ENCODE measurements at regions not wholly inside any gene's neighbourhood (a gene's known extent, or its start where the extent isn't known, plus 50 kb on each side); places are given as distances from the start of the nearest gene placed in this dataset.

GRCh38 chr17:77493238-77493820, 352.6 kb downstream of the SEC14L1 start:
- no peak for DNase-seq

GRCh38 chr17:77493901-77494663, 353.3 kb downstream of the SEC14L1 start:
- no peak for DNase-seq

- peak; percentile 94 for DNase-seq
Measured at GRCh38 chr17:77494664-77495435, 354.1 kb downstream of the SEC14L1 start.

- no peak for DNase-seq
Measured at GRCh38 chr17:77495575-77495974, 354.8 kb downstream of the SEC14L1 start.

GRCh38 chr17:77496401-77496801, 355.6 kb downstream of the SEC14L1 start:
- DNase-seq = no peak

- DNase-seq = no peak
Measured at GRCh38 chr17:77496831-77497577, 356.2 kb downstream of the SEC14L1 start.

GRCh38 chr17:77497578-77497934, 356.8 kb downstream of the SEC14L1 start:
- DNase-seq = no peak

- no peak for DNase-seq
Measured at GRCh38 chr17:77498091-77498741, 357.4 kb downstream of the SEC14L1 start.

- DNase-seq = no peak
Measured at GRCh38 chr17:77498791-77499698, 358.3 kb downstream of the SEC14L1 start.

- DNase-seq = no peak
Measured at GRCh38 chr17:77499699-77500435, 359.1 kb downstream of the SEC14L1 start.

GRCh38 chr17:77501101-77501566, 360.4 kb downstream of the SEC14L1 start:
- no peak for DNase-seq

- no peak for DNase-seq
Measured at GRCh38 chr17:77501751-77502625, 361.2 kb downstream of the SEC14L1 start.

GRCh38 chr17:77502626-77503292, 362.0 kb downstream of the SEC14L1 start:
- no peak for DNase-seq

- DNase-seq = no peak
Measured at GRCh38 chr17:77503293-77503655, 362.5 kb downstream of the SEC14L1 start.

- no peak for DNase-seq
Measured at GRCh38 chr17:77503916-77504651, 363.3 kb downstream of the SEC14L1 start.

- no peak for DNase-seq
Measured at GRCh38 chr17:77504652-77505155, 363.9 kb downstream of the SEC14L1 start.

GRCh38 chr17:77505181-77505639, 364.4 kb downstream of the SEC14L1 start:
- DNase-seq = no peak

- DNase-seq = no peak
Measured at GRCh38 chr17:77506371-77506991, 365.7 kb downstream of the SEC14L1 start.
